GM10266 (cell line): ENCODE measurements at regions not wholly inside any gene's neighbourhood (a gene's known extent, or its start where the extent isn't known, plus 50 kb on each side); places are given as distances from the start of the nearest gene placed in this dataset.

ENCODE experiments used
- DNase-seq: peaks from one replicate; pipeline ENCODE4 v3.0.0; 2012; ENCODE audit errors: extremely low spot score
- TF ChIP-seq, protein P1 (sequence below): IDR thresholded peaks from 2 replicates; pipeline ENCODE4 v1.5.1; 2012; ENCODE audit warnings: mild to moderate bottlenecking, low read depth; ENCODE audit not compliant: control insufficient read depth, insufficient read depth; ENCODE audit errors: missing control alignments

DNA sequence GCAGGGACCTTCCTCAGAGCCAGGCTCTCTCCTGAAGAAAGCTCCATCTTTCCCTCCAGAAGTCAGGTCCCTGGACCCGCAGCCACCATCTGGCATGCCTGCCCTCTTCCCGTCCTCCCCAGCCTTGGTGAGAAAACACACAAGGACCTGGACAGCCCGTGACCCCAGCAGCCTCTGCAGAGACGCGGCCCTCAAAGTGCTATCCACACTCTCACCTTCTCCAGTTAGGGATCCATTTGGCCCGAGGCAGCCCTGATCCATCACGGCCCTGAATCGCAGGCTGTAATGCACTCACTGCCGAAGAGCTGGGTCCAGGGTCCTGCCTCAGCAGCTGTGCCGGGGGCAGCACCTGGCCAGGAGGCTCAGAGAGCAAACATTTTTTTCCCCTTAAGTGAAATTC lies 185.1 kb downstream of the OLFM1 start:
- TF ChIP-seq, protein P1, sequence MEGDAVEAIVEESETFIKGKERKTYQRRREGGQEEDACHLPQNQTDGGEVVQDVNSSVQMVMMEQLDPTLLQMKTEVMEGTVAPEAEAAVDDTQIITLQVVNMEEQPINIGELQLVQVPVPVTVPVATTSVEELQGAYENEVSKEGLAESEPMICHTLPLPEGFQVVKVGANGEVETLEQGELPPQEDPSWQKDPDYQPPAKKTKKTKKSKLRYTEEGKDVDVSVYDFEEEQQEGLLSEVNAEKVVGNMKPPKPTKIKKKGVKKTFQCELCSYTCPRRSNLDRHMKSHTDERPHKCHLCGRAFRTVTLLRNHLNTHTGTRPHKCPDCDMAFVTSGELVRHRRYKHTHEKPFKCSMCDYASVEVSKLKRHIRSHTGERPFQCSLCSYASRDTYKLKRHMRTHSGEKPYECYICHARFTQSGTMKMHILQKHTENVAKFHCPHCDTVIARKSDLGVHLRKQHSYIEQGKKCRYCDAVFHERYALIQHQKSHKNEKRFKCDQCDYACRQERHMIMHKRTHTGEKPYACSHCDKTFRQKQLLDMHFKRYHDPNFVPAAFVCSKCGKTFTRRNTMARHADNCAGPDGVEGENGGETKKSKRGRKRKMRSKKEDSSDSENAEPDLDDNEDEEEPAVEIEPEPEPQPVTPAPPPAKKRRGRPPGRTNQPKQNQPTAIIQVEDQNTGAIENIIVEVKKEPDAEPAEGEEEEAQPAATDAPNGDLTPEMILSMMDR = no peak
- DNase-seq = no peak

DNA sequence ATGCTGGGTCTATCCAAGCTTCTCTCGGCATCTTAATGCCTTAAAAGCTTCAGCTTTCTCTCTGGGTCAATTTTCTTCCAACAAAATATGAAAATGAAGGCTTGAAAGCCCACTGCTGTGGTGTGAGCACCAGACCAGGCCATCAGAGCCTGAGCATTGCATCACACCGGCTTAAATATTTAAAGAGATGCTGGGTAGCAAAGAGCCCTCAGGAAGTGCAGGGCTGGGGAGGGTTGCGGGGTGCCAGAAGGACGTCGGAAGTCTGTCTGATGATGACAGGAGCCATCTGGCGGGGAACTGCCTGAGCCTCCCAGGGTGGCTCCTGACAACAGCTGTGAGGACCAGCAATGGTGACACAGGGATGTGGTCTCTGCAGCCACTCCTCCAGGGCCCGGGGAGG lies 185.5 kb downstream of the OLFM1 start:
- DNase-seq = no peak
- TF ChIP-seq, protein P1 = no peak

DNA sequence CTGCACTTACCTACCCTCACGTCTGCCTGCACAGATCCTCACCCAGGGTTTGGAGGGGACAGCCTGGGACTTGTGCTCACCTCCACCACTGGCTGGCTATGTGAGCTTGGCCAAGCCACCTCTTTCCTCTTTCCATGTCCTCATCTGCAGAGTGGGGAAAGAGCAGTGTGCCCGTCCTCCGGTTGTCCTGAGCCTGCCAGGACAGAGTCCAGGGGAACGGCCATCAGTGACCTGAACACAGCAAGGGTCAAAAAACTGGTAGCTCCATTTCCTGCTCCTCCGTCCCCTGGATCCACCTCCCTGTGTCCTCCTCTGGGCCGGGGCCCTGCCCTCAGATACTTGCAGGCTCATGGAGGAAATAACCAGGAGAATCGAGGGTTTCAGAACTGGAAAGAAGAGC lies 187.7 kb downstream of the OLFM1 start:
- no peak for DNase-seq
- TF ChIP-seq, protein P1 = no peak

DNA sequence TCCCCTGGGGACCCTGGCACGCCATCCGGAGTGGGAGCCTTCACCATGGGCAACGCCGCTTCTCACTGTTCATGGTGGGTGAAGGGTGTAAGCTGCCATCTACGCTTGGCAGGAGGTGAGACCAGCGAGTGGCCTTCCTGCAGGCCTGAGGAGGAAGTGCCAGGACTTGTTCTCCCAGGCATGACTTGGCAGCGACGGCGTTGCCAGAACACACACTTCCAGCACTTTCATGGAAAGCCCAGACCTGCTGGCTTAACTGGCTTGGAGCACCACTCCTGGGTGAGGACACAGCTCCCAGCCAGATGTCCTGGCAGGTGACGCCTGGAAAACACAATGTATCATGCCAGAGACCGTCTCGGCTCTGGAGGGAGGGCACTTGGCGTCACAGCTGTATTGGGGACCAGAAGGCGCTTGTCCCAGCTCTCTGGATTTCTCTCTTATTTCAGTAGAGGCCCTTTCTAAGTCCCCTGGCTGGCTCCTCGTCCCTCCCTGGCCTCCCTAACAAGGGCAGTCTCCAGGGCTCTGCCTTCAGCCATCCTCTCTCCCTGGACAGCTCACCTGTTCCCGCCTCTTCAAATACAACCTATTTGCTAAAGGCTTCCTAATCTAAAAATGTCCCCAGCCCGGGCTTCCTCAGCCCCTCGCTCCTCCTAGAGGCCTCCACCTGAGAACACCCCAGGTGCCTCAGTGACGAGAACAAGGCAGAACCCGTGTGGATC lies 188.3 kb downstream of the OLFM1 start:
- TF ChIP-seq, protein P1 = no peak
- no peak for DNase-seq

DNA sequence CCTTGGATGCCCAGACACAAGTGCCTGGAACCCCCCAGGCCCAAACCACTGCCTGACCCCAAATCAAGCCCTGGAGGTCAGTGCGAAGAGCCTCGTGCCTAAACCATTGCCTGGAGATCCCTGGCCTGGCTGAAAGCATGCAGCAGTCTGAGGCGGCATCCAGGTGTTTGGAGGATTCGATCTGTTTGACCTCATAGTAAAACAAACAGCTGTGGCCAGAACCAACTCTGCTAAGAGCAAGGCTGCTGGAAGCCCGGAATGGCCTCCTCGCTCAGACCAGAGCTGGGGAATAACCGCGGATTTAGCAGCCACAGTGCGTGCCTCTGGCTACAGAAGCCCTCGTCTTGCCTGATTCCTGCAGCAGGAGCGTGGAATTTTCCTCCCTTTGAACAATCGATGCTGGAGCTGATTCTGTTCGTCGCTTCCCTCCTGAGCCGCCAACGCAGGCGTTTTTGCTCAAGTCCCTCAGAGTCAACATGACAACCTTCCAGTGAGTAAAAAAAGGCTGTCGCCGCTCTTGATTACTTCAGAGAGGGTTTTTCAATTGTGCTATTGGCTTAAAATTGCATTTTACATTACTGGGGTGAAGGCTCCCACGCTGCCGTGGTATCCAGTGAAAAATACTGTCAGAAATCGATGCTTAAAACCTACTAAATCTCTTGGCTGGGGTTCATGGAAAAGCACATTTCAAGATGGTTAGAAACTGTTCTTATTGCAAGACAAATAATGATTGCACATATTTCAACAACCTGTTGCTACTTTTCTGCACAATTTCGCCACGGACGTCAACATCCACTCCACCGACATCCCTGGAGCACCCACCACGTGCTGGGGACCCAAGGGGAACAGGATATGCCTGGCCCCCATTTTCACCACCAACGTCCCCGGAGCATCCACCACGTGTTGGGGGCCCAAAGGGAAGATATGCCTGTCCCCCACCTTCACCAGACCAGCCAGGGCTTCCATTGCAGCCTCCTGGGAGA lies 190.0 kb downstream of the OLFM1 start:
- no peak for DNase-seq
- TF ChIP-seq, protein P1 = no peak

DNA sequence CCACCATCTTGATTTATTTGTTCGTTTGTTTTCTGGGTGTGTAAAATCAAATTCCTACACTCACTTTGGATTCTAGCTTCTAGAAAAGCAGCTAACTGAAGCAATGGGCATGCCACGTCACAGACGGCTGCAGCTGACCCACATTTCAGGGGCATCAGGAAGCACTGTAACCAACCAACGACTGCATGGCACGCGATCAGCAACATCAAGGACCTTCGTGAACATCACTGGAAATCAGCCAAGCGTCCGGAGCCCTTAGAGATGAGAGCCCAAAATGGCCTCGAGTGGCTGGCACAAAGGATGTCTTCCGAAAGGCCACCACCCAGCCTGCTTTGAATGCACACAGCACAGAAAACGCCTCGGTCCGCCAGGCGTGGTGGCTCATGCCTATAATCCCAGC lies 191.1 kb downstream of the OLFM1 start:
- no peak for DNase-seq
- TF ChIP-seq, protein P1 = no peak
